ENCODE measurements at regions not wholly inside any gene's neighbourhood (a gene's known extent, or its start where the extent isn't known, plus 50 kb on each side); places are given as distances from the start of the nearest gene placed in this dataset.
"Not testable (repeated sequence)": the region's sequence is repeated elsewhere in the genome, so short reads cannot be mapped to it uniquely, and the experiment has no call there.

- no peak for DNase-seq
These were observed 850.6 kb upstream of the ACVR2A start for GRCh38 chr2:146994246-146994645.

DNA sequence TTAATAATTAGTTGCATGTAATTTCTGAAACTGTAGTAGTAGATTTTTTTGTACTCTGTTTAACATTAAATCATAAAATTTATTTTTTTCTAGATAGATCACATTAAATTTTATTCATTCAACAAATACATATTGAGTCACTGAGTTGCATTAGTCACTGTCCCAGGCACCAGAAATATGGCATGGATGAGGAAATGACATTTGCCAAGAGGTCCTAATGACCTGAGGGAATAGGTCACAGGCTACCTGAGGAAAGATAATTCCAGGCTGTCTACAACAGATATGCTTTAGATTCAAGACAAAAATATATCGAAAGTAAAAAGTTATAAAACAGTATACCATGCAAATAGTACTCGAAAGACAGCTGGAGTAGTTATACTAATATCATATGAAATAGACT is 852.4 kb upstream of the ACVR2A start:
- DNase-seq: no peak

DNA sequence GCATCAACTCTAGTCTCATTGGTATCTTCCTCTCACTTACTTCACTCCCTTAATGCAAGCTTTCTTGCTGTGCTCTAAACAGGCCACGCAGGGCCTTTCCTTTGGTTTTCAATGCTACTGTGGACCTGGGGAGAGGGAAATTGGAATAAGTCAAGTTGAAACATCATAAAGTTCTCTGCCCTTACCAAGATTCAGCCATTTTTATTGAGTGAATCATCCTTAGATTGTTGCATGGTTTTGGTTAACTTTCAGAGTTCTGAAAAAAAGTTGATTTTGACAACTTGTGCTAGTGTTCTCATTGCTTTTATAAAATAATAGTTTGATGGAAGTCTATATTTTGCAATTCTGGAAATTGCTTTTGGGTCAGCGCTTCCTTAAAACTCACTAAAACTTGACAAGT is 852.8 kb upstream of the ACVR2A start:
- no peak for DNase-seq

DNA sequence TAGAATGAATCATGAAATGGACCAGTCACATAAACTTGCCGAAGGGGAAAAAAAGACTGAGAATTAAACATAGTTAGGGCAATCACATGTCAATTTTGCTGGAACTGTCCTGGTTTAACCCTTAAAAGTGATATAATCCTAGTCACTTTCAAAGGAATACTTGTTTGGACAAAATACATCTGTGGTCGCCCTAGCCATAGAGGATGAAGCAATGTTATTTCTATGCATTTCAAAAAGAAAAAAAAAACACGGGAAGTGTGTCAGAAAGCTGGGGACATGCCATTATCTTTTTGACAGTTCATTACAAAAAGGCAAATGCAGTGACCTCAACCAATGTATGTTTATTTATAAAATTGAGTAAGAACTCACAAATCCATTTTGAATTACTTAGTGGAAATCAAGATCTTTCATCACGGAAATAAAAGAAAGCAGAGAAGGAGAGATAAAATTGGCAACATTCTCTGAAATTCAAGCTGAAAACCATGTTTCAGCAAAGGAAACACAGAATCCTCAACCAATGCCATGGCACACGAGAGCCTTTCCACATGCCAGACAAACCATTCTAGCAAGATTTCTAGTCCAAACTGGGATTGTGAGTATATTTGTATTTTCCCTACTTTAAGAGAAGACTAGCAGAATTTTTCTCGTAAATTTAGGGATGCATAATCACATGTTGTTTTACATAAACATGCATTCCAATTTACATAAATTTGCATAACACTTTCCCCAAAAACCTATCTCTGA is 854.3 kb upstream of the ACVR2A start:
- no peak for DNase-seq

DNA sequence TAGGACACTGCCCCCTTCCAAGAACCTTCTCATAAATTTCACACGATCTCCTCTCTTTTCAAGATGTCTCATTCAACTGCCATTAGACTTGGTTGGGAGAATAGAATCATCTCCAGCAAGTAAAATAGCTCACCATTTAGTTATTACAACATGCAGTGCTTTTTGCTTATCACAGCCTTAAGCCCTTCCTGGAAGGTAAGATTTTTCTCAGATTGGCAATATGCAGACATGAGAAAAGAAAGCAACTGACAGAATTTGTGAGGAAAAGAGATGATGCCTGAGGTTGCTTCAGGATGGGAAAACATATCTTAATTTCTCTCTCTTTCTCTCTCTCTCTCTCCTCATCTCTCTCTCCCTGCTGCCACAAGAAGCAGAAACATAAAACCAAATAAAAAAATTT is 855.1 kb upstream of the ACVR2A start:
- DNase-seq: no peak

GRCh38 chr2:146987996-146988395 is 856.8 kb upstream of the ACVR2A start:
- no peak for DNase-seq

DNA sequence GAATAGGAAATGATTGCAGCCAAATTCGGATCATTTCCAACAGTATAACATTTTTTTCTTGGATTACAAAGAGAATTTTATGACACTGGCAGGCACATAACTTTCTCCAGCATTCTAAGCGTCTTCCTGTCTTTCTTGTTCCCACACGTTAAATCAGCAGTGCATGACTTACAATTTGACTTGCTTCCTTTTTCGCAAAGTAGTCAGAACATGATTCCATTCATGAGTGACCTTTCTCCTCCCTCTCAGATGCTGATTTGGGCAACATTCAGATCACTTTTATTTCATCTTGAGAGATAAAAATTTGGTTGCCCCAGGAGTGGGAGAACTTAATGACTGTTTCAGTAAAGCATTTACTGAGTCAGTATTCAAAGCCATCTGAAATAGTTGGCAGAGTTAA is 858.7 kb upstream of the ACVR2A start:
- DNase-seq: no peak

DNA sequence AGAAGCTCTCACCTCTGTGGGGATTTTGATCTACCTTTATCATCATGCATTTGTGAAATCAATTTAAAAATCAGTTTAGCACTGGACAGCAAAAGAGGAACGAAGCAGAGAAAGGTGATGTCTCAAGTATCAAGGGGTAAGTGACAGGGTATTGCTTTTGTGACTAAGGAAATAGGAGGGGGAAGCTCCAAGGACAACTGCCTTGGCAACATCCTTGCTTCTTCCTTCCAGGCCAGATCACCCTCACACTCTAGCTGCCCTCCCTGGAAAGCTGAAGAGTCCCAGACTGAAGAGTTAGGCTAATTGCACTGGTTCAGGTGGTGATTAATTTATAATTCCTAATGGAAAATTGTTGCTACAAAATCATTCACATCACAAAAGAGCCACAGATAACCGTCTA is 859.1 kb upstream of the ACVR2A start:
- no peak for DNase-seq

DNA sequence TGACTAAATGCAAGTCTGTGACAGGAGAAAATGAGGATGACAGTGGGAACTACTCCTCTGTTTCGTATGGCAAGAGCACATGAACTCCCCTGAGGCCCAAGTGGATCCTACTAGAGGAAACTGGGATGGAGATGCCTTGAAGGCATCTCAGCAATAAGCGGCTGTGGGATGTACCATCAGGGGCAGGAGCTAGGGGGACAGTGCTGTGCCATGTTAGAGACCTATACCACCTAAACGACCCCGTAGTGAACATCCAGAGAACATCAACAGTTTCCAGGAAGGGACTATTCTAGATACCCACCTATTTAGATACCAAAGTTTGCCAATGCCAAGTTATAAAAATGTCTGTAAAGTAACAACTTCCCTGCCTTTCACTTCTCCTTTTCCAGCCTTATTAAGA is 860.8 kb upstream of the ACVR2A start:
- DNase-seq: no peak

- no peak for DNase-seq
These were observed 862.4 kb upstream of the ACVR2A start for GRCh38 chr2:146982393-146982846.

- DNase-seq: no peak
These were observed 862.9 kb upstream of the ACVR2A start for GRCh38 chr2:146981921-146982320.

GRCh38 chr2:146979746-146980145 is 865.1 kb upstream of the ACVR2A start:
- no peak for DNase-seq

DNA sequence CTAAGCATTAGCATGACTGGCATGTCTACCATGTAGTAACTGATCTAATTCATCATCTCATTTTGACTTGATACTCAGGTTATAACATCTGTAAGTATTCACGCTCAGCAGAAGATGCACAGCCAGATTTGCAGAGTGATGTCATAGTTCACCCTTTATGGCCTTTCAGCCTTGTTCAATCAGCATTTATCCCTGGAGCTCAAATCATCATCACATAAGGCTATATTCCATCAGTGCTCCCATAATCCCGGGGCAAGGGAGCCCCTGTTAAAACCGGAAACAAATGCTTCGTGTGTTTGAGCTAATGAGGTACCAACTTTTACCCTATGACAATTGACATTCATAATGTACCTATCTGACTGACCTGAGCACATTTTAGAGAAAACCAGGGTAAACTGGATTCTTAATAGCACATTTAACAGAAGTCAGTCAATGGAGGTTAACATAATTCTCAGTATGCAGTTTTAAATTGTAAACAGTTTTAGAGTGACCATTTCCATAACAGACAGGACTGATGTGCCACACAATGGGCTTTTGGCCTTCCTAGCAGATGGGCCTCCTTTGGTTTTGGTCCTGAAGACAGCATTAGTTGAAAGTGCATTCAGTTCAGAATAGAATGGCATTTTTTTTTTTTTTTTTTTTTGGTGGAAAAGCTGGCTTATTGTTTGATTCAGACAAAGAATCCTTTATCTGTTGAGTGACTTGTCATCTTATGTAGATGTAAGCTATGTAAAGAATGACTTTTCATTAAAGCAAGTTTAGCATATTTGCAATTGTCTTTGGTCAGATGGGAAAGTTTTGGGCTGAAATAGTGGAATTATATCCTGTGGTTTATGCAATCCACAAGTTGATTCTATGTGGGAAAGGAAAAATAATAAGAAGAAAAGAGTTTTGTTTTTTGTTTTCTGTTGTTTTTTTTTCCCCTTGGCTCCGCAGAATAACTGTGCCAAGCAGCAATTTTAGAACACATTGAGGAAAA is 866.0 kb upstream of the ACVR2A start:
- DNase-seq: peak in 1 of 2 donors; percentile 34

- not testable (repeated sequence) for DNase-seq
These were observed 873.8 kb upstream of the ACVR2A start for GRCh38 chr2:146970981-146971380.

- not testable (repeated sequence) for DNase-seq
These were observed 875.1 kb upstream of the ACVR2A start for GRCh38 chr2:146969703-146970102.

DNA sequence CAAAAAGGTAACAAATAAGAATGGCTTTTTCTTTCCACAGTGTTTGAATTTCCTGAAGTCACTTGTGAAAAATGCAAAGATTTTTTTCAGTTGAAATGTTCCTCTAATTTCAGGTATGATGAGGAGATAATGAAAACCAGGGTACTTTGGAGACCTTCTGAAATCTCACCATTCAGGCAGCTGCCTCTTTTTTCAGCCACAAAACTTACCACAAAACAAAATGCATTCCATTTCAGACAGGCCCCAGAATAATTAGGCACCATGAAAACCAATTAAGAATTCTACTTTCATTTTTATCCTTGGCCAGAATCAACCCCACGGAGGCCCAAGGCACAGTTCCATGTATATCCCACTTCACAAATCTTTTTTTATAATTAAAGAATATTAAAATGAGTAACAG is 880.3 kb upstream of the ACVR2A start:
- DNase-seq: no peak

DNA sequence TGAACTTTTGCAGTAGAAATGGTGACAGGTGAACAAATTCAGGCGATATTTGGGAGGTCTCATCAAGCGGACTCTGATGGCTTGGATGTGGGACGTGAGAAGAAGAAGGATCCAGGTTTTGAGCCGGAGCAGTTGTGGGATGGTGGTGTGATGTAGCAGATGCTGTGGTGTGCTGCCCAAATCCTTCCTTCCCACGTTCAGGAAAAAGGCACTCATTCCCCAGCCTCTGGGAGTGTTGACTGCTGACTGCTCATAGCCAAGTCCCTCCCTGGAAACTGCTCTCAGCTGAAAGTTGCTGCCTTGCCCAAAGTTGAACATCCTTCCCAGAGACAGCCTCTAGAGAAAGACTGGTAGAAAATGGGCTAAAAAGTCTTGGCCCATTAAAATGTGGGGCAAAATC is 890.3 kb upstream of the ACVR2A start:
- no peak for DNase-seq

- DNase-seq: no peak
These were observed 892.1 kb upstream of the ACVR2A start for GRCh38 chr2:146952696-146953095.

DNA sequence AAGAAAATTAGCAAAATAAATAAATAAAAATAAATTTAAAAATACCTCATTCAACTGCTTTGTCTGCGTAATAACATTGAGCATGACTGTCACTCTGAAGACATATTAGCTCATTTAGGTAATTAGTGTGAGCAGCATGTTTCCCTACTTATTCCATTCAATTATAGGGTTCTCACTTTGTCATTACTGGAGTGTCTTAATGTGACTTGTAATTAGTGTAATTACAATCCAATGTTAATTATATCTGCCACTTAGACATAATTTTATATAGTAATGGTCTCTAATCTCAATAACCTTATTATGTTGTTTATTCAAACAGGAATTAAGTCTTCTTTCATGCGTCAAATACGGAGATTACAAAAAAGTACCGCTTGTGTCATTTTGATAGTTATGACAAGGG is 893.9 kb upstream of the ACVR2A start:
- DNase-seq: no peak

DNA sequence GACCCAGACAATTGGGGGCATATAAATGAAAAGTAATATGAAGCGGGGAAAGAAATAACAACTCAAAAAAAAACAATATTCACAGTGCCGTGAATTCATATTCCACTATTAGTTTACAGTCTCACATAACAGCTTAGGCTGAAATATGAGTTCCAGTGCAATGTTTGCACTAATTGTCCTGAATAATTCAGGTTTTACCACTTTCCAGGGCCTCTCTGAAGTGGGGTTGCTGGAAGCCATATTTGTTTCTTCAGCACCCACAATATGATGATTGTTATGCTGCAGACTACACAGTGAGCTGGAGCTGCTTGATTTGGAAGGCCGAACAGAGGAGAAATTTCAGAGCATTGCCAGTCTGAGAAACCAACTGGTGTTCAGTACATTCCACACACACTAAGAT is 894.5 kb upstream of the ACVR2A start:
- no peak for DNase-seq

DNA sequence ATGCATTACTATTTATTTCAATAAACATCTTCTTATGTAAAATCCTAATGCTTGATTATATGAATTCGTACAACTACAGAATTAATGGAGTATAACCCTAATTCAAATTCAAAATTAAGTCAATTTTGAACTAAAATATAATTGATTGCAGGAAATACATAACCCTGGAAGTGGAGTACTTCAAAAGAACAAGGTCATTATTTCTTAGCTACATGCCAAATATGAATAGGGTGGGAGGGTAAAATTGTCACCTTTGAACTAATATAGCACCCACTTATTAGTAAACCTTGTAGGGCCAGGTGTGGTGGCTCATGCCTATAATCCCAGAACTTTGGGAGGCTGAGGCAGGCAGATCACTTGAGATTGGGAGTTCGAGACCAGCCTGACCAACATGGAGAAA is 895.4 kb upstream of the ACVR2A start:
- DNase-seq: no peak

DNA sequence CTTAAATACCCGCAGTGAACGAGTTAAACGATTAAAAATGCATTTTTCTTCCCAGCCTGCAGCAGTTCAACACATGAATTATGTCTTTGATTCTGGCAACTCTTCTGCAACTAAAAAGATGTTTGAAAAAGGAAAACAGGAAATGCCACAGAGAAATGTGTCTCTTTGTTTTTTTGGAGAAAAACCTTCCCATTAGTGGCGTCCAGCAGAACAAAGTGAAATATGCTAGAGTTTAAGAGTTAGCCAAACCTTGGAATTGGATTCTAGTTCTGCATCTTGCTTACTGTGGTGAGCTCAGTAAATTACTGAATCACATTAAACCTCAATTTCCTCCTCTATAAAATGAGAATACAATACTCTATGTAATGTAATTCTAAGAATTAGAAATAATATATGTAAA is 900.2 kb upstream of the ACVR2A start:
- no peak for DNase-seq

DNA sequence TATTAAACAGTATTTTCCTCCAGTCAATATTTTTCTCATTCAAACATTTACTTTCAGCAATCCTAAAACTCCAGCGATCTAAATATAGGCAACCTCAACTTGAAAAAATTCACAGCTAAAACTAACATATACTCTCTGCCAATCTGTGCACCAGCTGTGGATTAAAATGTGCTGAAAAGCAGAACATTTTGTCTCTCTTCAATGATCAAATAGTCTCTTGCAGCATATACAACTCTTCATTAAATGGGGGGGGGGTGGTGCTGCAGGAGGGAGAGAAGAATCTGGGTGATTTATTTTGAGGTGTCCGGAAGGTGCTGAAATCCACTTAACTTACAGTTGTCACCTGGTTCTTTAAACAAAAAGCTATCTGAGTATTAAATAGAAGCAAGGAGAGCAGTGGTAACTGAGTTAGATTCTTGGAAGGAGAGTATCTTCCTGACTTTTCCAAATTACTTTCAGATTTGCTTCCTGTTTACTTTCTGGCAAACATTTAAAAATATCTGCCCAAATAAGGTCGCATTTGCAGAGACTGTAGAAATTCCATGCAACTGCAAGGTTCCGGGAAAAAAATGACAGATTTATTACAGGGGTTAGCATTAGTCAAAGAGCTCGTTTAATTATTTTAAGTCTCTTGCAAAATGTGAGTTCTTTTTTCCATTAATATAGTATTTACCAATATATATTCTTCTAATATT is 904.7 kb upstream of the ACVR2A start:
- DNase-seq: no peak
